WERI-Rb-1 (cell line): ENCODE measurements at regions not wholly inside any gene's neighbourhood (a gene's known extent, or its start where the extent isn't known, plus 50 kb on each side); places are given as distances from the start of the nearest gene placed in this dataset.

Source experiments
- DNase-seq: peaks from one replicate; pipeline ENCODE4 v3.0.0-alpha.2; 2020
- H3K27ac ChIP-seq: fragments of 250-450 bp; sonication (Bioruptor Pico); 2 replicates; pipeline ENCODE4 v1.5.1; 2020; ENCODE audit warnings: mild to moderate bottlenecking, moderate library complexity
- H3K27me3 ChIP-seq: fragments of 250-450 bp; sonication (Bioruptor Pico); 2 replicates; pipeline ENCODE4 v1.5.1; 2021; ENCODE audit warnings: mild to moderate bottlenecking, low read depth, moderate library complexity; ENCODE audit not compliant: insufficient read depth, severe bottlenecking
- H3K36me3 ChIP-seq: fragments of 250-450 bp; sonication (Bioruptor Pico); 2 replicates; pipeline ENCODE4 v1.5.1; 2020; ENCODE audit warnings: mild to moderate bottlenecking, moderate library complexity
- H3K4me3 ChIP-seq: 2 replicates; pipeline ENCODE4 v1.5.1; 2011; ENCODE audit warnings: low read depth, mild to moderate bottlenecking, control low read depth, low read length
- H3K9me3 ChIP-seq: fragments of 250-450 bp; sonication (Bioruptor Pico); 2 replicates; pipeline ENCODE4 v1.5.1; 2021; ENCODE audit warnings: mild to moderate bottlenecking, moderate library complexity; ENCODE audit not compliant: severe bottlenecking
- TF ChIP-seq, protein P1 (sequence below): IDR thresholded peaks from 2 replicates; pipeline ENCODE4 v1.5.1; 2011; ENCODE audit warnings: low read depth, mild to moderate bottlenecking, control low read depth, inconsistent platforms, low read length

- no peaks in the 10 kb centered on the region for H3K27me3 ChIP-seq
- no peak overlapping the region for H3K4me3 ChIP-seq
- H3K27ac ChIP-seq, result no peak overlapping the region
- TF ChIP-seq, protein P1, sequence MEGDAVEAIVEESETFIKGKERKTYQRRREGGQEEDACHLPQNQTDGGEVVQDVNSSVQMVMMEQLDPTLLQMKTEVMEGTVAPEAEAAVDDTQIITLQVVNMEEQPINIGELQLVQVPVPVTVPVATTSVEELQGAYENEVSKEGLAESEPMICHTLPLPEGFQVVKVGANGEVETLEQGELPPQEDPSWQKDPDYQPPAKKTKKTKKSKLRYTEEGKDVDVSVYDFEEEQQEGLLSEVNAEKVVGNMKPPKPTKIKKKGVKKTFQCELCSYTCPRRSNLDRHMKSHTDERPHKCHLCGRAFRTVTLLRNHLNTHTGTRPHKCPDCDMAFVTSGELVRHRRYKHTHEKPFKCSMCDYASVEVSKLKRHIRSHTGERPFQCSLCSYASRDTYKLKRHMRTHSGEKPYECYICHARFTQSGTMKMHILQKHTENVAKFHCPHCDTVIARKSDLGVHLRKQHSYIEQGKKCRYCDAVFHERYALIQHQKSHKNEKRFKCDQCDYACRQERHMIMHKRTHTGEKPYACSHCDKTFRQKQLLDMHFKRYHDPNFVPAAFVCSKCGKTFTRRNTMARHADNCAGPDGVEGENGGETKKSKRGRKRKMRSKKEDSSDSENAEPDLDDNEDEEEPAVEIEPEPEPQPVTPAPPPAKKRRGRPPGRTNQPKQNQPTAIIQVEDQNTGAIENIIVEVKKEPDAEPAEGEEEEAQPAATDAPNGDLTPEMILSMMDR, result no peak
- no peaks in the 10 kb centered on the region for H3K9me3 ChIP-seq
- no peaks in the 10 kb centered on the region for H3K36me3 ChIP-seq
- no peak for DNase-seq
These were observed 514.2 kb upstream of the ACO1 start for GRCh38 chr9:31870276-31870675.

DNA sequence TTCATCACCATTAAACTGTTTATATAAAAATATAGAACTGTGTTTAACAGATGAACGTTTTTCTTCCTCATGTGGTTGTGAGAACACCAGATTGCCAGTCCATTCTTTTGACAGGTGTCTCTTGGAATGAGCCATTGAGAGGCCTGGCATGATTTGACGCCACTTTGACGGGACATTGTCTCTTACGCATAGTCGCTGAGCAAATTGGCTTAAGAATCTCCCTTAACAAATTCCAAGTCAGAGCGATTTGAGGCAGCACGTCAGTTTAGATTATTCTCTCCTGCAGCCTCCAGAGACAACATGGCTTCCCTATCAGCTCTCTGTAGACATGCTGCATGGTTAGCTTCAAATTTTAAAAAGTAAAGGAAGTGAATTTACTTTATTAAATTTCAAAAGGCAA is 510.7 kb upstream of the ACO1 start:
- TF ChIP-seq, protein P1, result no peak
- no peaks in the 10 kb centered on the region for H3K36me3 ChIP-seq
- no peak for DNase-seq

GRCh38 chr9:31894008-31894407 is 490.4 kb upstream of the ACO1 start:
- H3K36me3 ChIP-seq, result no peaks in the 10 kb centered on the region
- TF ChIP-seq, protein P1, result no peak
- no peak overlapping the region for H3K4me3 ChIP-seq
- no peak for DNase-seq
- H3K9me3 ChIP-seq, result no peaks in the 10 kb centered on the region
- no peaks in the 10 kb centered on the region for H3K27me3 ChIP-seq
- H3K27ac ChIP-seq, result no peak overlapping the region

More for the DNA sequence above, 510.7 kb upstream of the ACO1 start:
- no peak overlapping the region for H3K27ac ChIP-seq
- H3K9me3 ChIP-seq, result no peaks in the 10 kb centered on the region
- H3K4me3 ChIP-seq, result no peak overlapping the region
- H3K27me3 ChIP-seq, result no peaks in the 10 kb centered on the region

DNA sequence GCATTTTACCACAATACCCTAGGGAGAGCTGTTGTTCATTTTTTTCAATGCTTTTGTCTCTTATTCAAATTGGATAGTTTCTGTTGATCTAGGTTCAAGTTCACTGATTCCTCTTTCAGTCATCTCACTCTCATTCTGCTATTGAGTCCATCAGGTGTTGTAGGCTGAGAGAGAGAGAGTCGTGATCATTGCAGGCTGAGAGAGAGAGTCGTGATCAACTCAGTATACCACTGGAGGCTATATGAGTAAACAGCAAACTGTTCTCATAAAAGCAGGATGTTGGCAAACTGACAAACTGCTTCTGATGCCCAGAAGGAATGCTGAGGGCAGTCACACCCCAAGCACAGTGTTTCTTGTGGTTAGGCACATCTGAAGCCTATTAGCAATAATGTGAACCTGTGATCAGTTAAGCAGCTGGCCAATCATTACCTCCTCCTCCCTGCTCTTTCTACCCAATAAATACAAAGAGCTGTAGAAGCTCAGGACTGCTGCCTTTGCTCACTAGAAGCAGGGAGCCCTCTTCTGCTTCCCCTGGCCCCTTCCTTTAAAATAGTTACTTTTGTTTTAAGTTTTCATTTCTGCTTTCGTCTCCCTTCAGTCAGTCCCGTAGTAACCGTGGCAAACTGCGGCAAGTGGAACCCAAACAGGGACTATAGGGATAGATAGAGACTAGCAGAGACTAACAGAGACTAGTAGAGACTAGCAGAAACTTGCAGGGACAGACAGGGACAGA is 476.1 kb upstream of the ACO1 start:
- Histone ChIP-seq H3K36me3 (no peaks in the 10 kb centered on the region), H3K27me3 (no peaks in the 10 kb centered on the region), H3K4me3 (no peak overlapping the region), H3K27ac (no peak overlapping the region), H3K9me3 (no peaks in the 10 kb centered on the region)
- no peak for DNase-seq
- TF ChIP-seq, protein P1, result no peak

- no peak for DNase-seq
- Histone ChIP-seq H3K27me3 (no peaks in the 10 kb centered on the region), H3K4me3 (no peak overlapping the region), H3K36me3 (no peaks in the 10 kb centered on the region), H3K27ac (no peak overlapping the region), H3K9me3 (no peaks in the 10 kb centered on the region)
- TF ChIP-seq, protein P1, result no peak
These were observed 475.5 kb upstream of the ACO1 start for GRCh38 chr9:31908891-31909480.
